HCT116 (cell line): ENCODE measurements at regions not wholly inside any gene's neighbourhood (a gene's known extent, or its start where the extent isn't known, plus 50 kb on each side); places are given as distances from the start of the nearest gene placed in this dataset.

Experiments
- ATAC-seq: fragments of 200-7000 bp; cut with Tn5 transposase; 2 replicates; pipeline ENCODE4 v1.9.1; 2020; ENCODE audit warnings: mild to moderate bottlenecking, moderate library complexity
- BruUV-seq: library from RNA; stranded (reverse); fragments of 400-500 nt; replicated peaks from 2 replicates; lab custom pipeline; 2021; lab: Mats Ljungman, UMichigan
- CTCF ChIA-PET: fragments of 300-600 bp; sonication (Branson Sonifier 250); formaldehyde crosslinking; loops from one replicate; lab custom pipeline; 2021; ENCODE audit warnings: antibody characterized with exemption; lab: Charles Lee
- POLR2A ChIA-PET: fragments of 300-600, 350-600 bp; sonication (Branson Sonifier 250); formaldehyde crosslinking; loops from one replicate; lab custom pipeline; 2021; ENCODE audit warnings: antibody characterized with exemption; lab: Charles Lee
- RAD21 ChIA-PET, 2 experiments: fragments of 300-600 bp; sonication (Branson Sonifier 250); formaldehyde crosslinking; loops; one replicate each; lab custom pipeline; 2023; ENCODE audit warnings: low total read pairs in 2 of 2; ENCODE audit not compliant: uncharacterized antibody in 2 of 2, unreplicated experiment in 2 of 2, low non-redundant PET in 1 of 2; lab: Charles Lee
- DNase-seq: peaks from one replicate; pipeline ENCODE4 v3.0.0-alpha.2; 2010; ENCODE audit warnings: low read depth, low spot score
- H2AFZ ChIP-seq: fragments of 200-600 bp; shearing (Covaris generic), sonication (generic); 2 replicates; pipeline ENCODE4 v1.6.1; 2017; ENCODE audit warnings: low read depth, mixed run types, mixed read lengths, antibody characterized with exemption, low read length; ENCODE audit not compliant: poor library complexity, severe bottlenecking
- H3K27ac ChIP-seq: 2 replicates; pipeline ENCODE4 v1.5.1; 2012; ENCODE audit warnings: low read depth, low read length
- H3K27me3 ChIP-seq: fragments of 200-600 bp; sonication (generic); 2 replicates; pipeline ENCODE4 v1.6.1; 2016; ENCODE audit warnings: mixed run types, low read length, mixed read lengths; ENCODE audit not compliant: insufficient read depth
- H3K36me3 ChIP-seq, 2 experiments: fragments of 200-500 bp in 1 of 2; fragments of 200-600 bp in 1 of 2; sonication (Bioruptor generic) in 1 of 2; sonication (generic) in 1 of 2; 2 replicates each; pipeline versions ENCODE4 v1.5.1 to v1.6.1; 2014 to 2016; ENCODE audit warnings: low read length in 2 of 2, inconsistent platforms in 1 of 2, mixed read lengths in 1 of 2, mixed run types in 1 of 2; ENCODE audit not compliant: insufficient read depth in 2 of 2, control insufficient read depth in 1 of 2
- H3K4me1 ChIP-seq, 2 experiments: fragments of 200-600 bp in 1 of 2; sonication (generic) in 1 of 2; 2 replicates each; pipeline versions ENCODE4 v1.5.1 to v1.6.1; 2012 to 2017; ENCODE audit warnings: low read length in 2 of 2, inconsistent platforms in 1 of 2, mild to moderate bottlenecking in 1 of 2, mixed read lengths in 1 of 2, mixed run types in 1 of 2, moderate library complexity in 1 of 2; ENCODE audit not compliant: insufficient read depth in 2 of 2, control insufficient read depth in 1 of 2
- H3K4me2 ChIP-seq: fragments of 200-600 bp; sonication (generic); 2 replicates; pipeline ENCODE4 v1.6.1; 2017; ENCODE audit warnings: mixed run types, low read length, mixed read lengths
- H3K4me3 ChIP-seq, 2 experiments: fragments of 200-600 bp in 1 of 2; sonication (generic) in 1 of 2; replicated peaks in 1 of 2; 2 replicates each; pipeline ENCODE4 v1.5.1; 2011 to 2016; ENCODE audit warnings: low read length in 2 of 2, control low read depth in 1 of 2, low read depth in 1 of 2, mild to moderate bottlenecking in 1 of 2, mixed read lengths in 1 of 2, mixed run types in 1 of 2
- H3K79me2 ChIP-seq: fragments of 200-600 bp; sonication (generic); 2 replicates; pipeline ENCODE4 v1.6.1; 2017; ENCODE audit warnings: mild to moderate bottlenecking, mixed run types, low read length, moderate library complexity, mixed read lengths; ENCODE audit not compliant: insufficient read depth
- H3K9ac ChIP-seq: fragments of 200-600 bp; sonication (generic); 2 replicates; pipeline ENCODE4 v1.6.1; 2016; ENCODE audit warnings: low read length, mixed read lengths
- H3K9me2 ChIP-seq: fragments of 200-600 bp; sonication (generic), shearing (Covaris generic); 2 replicates; pipeline ENCODE4 v1.6.1; 2017; ENCODE audit warnings: mixed run types, mild to moderate bottlenecking, moderate library complexity; ENCODE audit not compliant: insufficient read depth
- H3K9me3 ChIP-seq, 2 experiments: fragments of 200-500 bp in 1 of 2; fragments of 200-600 bp in 1 of 2; sonication (Bioruptor generic) in 1 of 2; sonication (generic) in 1 of 2; 2 replicates each; pipeline ENCODE4 v1.6.1; 2014 to 2017; ENCODE audit warnings: low read length in 2 of 2, mixed read lengths in 2 of 2, inconsistent platforms in 1 of 2, low read depth in 1 of 2, mild to moderate bottlenecking in 1 of 2, mixed run types in 1 of 2, moderate library complexity in 1 of 2; ENCODE audit not compliant: control insufficient read depth in 1 of 2, insufficient read depth in 1 of 2
- H4K20me1 ChIP-seq: fragments of 200-600 bp; sonication (generic), shearing (Covaris generic); 2 replicates; pipeline ENCODE4 v1.6.1; 2017; ENCODE audit warnings: mixed run types, mild to moderate bottlenecking, moderate library complexity; ENCODE audit not compliant: insufficient read depth
- CTCF ChIP-seq, 3 experiments: fragments of 200-600 bp in 1 of 3; sonication (generic) in 1 of 3; IDR thresholded peaks in 2 of 3; conservative IDR thresholded peaks in 1 of 3; 2 replicates each; pipeline ENCODE4 v1.5.1; 2012 to 2017; ENCODE audit warnings: low read depth in 2 of 3, low read length in 2 of 3, antibody characterized with exemption in 1 of 3, borderline replicate concordance in 1 of 3, control low read depth in 1 of 3, mild to moderate bottlenecking in 1 of 3, mixed read lengths in 1 of 3, mixed run types in 1 of 3, moderate library complexity in 1 of 3; ENCODE audit not compliant: insufficient read depth in 1 of 3
- EGR1 ChIP-seq: IDR thresholded peaks from 2 replicates; pipeline ENCODE4 v1.6.1; 2012; ENCODE audit warnings: low read depth
- ELF1 ChIP-seq: IDR thresholded peaks from 2 replicates; pipeline ENCODE4 v1.6.1; 2012; ENCODE audit warnings: low read depth, borderline replicate concordance
- EZH2 ChIP-seq: fragments of 200-600 bp; sonication (generic); IDR thresholded peaks from 2 replicates; pipeline ENCODE4 v1.6.1; 2017; ENCODE audit warnings: antibody characterized with exemption, mixed run types
- FOSL1 ChIP-seq: IDR thresholded peaks from 2 replicates; pipeline ENCODE4 v1.6.1; 2012; ENCODE audit warnings: low read depth
- JUND ChIP-seq: IDR thresholded peaks from 2 replicates; pipeline ENCODE4 v1.6.1; 2012
- MAX ChIP-seq: IDR thresholded peaks from 2 replicates; pipeline ENCODE4 v1.6.1; 2012
- POLR2A ChIP-seq: IDR thresholded peaks from 2 replicates; pipeline ENCODE4 v1.7.0; 2011; ENCODE audit warnings: borderline replicate concordance; ENCODE audit not compliant: insufficient read depth, insufficient read length; ENCODE audit errors: extremely low read depth
- REST ChIP-seq: IDR thresholded peaks from 2 replicates; pipeline ENCODE4 v1.6.1; 2012; ENCODE audit warnings: low read depth
- SP1 ChIP-seq: IDR thresholded peaks from 2 replicates; pipeline ENCODE4 v1.6.1; 2012; ENCODE audit warnings: low read depth
- SRF ChIP-seq: IDR thresholded peaks from 2 replicates; pipeline ENCODE4 v1.6.1; 2012; ENCODE audit warnings: low read depth
- intact Hi-C: fragments of 100-400 bp; cut with micrococcal nuclease; formaldehyde crosslinking; loops from 2 replicates; pipeline ENCODE4 v1.10.0; 2022

GRCh38 chr21:23686737-23687523, 1920.4 kb downstream of the MRPL39 start:
- Histone ChIP-seq H2AFZ (no peak overlapping the region), H3K4me1 (no peaks in the 10 kb centered on the region), H3K9ac (no peak overlapping the region), H3K4me3 (no peak overlapping the region), H4K20me1 (no peaks in the 10 kb centered on the region), H3K9me2 (no peaks in the 10 kb centered on the region), H3K36me3 (no peaks in the 10 kb centered on the region), H3K79me2 (no peaks in the 10 kb centered on the region), H3K27ac (no peak overlapping the region), H3K9me3 (peaks cover 7 to 41% of the 10 kb centered on the region in 2 experiments; a peak in 2 of 4 replicates), H3K4me2 (no peak overlapping the region), H3K27me3 (no peaks in the 10 kb centered on the region)
- no peak for TF ChIP-seq CTCF (IDR thresholded peaks at IDR 0.05 in 2 of 3, conservative IDR thresholded peaks at IDR 0.05 in 1 of 3; ENCODE audit: borderline replicate concordance in 1 of 3, insufficient read depth in 1 of 3, low read depth in 2 of 3, low read length in 2 of 3)
- TF ChIP-seq JUND = no peak
- ChIA-PET CTCF (no interaction called here), POLR2A (no interaction called here), RAD21 (no interaction called here)
- ATAC-seq (no peak), DNase-seq (no peak)
- BruUV-seq = no TSS peak
- intact Hi-C loops = no loop called here

- Histone ChIP-seq H3K9me2 (no peaks in the 10 kb centered on the region), H2AFZ (no peak overlapping the region), H3K27me3 (no peaks in the 10 kb centered on the region), H3K4me1 (no peaks in the 10 kb centered on the region), H3K36me3 (no peaks in the 10 kb centered on the region), H3K9ac (no peak overlapping the region), H3K79me2 (no peaks in the 10 kb centered on the region), H3K4me2 (no peak overlapping the region), H3K4me3 (no peak overlapping the region), H4K20me1 (no peaks in the 10 kb centered on the region), H3K27ac (no peak overlapping the region), H3K9me3 (peaks cover 17 to 34% of the 10 kb centered on the region in 2 experiments; a peak in 2 of 4 replicates)
- no peak for DNase-seq
- BruUV-seq = no TSS peak
- ChIA-PET RAD21 (no interaction called here), CTCF (no interaction called here), POLR2A (no interaction called here)
- intact Hi-C loops = no loop called here
- ATAC-seq = no peak
- TF ChIP-seq SRF (no peak), FOSL1 (no peak), MAX (no peak), POLR2A (no peak), EGR1 (no peak), REST (no peak), SP1 (no peak), EZH2 (no peak), JUND (no peak), ELF1 (no peak), CTCF (IDR thresholded peaks at IDR 0.05 in 2 of 3, conservative IDR thresholded peaks at IDR 0.05 in 1 of 3; ENCODE audit: borderline replicate concordance in 1 of 3, insufficient read depth in 1 of 3, low read depth in 2 of 3, low read length in 2 of 3) (no peak)
These were observed 1922.8 kb downstream of the MRPL39 start for GRCh38 chr21:23684431-23684830.
